ENCODE measurements at regions not wholly inside any gene's neighbourhood (a gene's known extent, or its start where the extent isn't known, plus 50 kb on each side); places are given as distances from the start of the nearest gene placed in this dataset.

DNA sequence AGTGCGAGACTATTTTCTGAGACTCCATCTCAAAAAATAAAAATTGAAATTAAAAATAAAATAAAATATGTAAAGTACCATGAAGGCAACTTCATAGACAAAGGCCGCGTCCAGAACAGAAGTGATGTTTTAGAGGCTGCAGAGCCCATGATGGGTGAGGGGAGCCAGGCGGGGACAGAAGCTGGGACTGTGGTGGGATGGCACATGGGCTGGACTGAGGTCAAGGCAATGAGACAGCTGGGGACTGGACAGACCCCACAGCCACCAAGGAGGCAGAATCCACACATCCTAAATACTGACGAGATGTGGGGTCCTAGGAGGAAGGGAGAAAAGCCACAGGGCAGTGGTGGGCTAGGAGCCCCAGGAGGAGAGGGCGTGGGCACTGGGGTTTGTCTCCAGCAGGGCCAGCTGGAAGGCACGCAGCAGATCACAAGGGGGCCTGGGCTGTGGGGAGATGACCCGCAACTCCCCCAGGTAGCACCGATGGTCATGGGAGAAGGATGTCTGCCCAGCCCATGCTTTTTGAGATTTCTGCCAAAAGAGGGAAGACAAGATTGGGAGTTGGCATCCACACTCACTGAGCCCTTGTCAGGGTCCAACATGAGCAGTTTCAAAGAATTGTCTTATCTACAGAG is 74.3 kb downstream of the KCNF1 start:
- DNase-seq: no peak

DNA sequence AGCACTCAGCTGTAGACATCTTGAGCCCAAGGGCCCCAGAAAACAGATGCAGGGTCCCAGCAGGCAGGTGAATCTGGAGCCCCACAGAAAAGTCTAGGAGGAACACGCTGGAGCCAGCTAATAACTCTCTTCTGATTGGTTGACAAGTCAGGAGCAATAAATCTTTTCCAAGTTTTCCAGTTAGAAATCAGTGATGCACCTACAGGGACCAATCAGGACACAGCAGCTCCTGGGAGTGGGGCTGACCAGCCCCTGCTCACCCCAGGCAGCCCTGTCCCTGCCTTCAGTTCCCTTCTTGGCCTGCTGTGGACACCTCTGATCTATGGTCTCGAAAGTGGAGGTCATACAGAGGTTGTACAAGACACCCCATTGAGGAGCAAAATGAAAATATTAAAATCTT is 75.7 kb downstream of the KCNF1 start:
- DNase-seq: no peak

DNA sequence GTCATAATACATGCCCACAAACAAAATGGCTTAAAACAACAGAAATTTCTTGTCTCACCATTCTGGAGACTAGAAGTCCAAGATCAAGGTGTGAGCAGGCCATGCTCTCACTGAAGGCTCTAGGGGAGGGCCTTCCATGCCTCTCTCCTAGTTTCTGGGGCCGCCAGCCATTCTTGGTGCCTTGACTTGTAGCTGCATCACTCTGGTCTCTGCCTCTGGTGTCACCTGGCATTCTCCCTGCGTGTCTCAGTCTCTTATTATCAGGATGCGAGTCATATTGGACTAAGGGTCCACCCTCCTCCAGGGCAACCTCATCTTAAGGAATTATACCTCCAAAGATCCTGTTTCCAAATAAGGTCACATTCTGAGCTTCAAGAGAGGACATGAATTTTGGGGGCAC is 76.1 kb downstream of the KCNF1 start:
- no peak for DNase-seq

DNA sequence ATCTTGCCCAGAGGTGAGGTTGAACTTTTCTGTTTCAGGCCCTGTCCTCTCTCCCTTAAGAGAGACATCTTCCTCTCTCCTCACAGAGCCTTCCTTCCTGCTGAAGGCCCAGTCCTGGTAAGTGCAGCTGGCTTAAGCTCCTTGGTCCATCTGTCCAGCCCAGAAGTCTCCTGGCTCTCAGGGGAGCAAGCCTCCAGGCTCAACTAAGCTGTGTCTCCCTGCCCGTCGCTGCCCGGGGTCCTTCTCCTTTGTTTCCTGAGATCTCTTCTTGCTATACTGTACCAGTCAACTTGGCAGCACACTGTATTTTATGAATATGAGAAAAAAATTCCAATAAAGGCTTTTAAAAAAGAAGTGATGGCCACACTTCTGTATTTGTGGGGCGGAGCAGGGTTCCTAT is 77.4 kb downstream of the KCNF1 start:
- DNase-seq: no peak

DNA sequence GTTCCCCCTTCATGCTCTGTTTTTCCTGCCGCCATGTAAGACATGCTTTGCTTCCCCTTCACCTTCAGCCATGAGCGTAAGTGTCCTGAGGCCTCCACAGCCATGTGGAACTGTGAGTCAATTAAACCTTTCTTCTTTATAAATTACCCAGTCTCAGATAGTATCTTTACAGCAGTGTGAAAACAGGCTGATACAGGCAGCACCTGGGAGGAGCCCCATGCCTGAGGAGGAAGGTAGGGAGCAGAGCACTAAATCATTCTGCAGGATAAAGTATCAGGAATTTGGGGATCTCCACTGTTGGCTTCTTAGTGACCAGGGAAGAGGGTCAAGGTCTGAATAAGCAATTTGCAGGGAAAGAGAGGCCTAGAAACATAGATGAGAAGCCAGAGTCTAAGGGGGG is 78.0 kb downstream of the KCNF1 start:
- DNase-seq: no peak

DNA sequence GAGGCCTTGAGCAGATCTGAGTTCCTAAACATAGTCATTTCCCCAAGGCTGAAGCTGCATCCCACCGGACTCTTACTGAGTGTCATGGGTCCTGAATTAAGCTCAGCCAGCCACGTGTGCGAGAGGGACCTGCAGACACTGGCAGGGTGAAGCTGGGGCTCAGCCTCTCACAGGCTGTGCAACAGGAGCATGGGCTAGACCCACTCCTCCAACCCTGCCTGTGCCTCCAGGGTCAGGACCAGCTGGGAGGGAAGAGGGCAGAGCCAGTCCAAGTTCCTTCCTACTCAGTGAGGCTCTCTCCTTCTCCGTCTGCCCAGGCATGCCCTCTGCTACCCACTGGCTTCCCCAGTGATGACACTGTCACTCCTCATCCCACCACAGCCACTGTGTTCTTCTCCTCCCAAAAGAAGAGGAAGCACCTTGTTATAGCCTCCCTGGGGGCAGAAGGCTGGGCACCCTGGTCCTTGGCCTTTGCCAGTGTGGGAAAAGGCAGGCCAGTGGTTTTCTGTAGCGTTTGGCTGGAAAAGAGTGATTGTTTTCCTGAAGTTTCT is 78.9 kb downstream of the KCNF1 start:
- DNase-seq: no peak

DNA sequence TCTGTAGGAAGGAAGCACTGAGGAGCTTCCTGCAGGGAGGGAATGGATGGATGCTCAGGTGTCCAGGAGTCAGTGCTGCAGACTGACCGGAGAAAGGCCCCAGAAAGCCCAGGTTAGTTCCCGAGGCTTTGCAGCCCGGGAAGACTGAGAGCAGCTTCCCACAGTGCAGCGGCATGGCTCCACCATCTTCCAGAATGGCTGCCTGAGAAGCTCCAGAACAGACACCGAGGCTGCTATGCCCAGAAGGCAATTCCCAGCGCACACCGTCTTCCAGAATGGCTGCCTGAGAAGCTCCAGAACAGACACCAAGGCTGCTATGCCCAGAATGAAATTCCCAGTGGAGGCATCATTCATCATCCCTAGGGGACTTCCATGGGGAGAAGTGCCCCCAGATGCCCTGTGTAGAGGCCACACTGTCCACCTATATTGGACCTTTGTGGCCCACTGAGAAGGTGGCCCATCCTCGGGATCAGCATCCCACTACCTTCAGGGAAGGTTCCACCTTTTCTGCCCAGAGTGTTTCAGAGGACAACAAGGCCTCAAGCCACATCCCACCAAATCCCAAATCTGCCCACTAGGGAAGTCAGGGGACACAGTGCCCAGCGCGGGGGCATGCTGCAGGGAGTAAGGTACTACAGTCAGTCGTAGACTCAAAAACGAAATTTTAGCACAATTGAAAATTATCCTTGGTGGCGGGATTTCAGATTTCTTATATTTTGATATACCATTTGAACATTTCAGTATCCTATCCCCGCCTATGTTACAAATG is 80.5 kb downstream of the KCNF1 start:
- DNase-seq: no peak

DNA sequence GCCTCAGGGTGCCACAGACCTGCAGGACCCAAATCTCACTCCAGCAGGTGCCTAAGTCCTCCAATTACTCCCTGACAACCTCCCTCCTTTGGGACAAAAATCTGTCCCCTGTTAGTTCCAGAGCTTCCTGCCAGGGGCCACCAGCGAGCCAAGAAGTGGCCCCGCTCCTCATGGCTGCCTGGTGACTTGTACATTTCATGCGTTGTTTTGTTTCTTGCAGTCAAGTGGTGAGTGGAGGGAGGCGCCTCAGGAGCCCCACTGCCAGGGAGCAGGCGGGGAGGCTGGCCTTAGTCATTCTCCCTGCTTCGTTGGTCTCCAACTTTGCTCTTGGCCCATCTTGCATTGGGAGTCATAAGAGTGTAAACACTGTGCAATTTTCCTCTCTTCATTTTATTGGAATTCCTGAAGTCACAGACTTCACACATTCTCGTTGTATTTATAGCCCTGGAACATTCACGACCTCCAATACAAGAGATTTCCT is 81.3 kb downstream of the KCNF1 start:
- DNase-seq: no peak

DNA sequence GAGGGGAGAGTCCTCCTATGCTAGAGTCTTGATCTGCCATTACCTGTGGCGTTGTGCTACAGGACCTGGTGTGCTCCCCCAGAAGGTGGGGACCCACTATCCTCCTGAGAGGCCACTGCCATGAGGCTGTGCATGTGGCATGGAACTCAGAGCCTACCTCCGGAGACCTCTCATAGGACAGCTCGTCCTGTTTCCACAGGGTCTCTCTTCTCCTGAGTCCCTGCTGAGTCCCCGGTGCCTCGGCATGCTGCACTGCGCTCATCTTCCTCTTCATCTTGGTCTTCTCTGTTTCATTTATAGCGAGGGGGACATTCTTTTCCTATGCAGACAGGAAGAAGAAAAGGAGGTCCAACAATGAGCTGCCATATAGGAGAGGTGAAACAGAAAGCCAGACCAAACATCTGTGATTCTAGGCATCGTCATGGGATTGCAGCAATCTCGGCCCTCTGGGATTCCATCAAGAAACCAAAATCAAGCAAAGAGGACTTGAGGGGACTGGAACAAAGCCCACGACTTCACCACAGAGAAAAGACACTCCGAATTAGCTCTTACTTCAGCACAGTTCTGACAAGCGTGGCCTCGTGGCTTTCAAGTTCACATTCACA is 83.7 kb downstream of the KCNF1 start:
- no peak for DNase-seq

DNA sequence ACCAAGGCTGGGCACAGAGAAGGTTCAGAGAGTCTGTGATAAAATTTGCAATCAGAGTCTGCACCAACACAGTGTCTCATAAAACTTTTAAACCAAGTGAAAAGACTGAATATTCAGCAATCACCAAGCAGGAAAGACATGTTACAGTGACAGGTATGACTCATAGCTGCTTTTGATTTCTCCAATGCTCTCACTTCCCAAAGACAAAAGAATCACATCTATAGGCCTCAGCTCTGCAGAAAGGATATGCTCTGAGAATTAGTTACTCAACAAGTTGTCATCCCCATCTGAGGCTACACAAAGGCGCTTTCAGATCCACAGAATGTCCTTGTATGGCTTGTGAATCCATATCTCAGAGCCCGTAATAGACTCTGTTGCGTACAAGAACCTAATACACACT is 92.5 kb downstream of the KCNF1 start:
- no peak for DNase-seq

DNA sequence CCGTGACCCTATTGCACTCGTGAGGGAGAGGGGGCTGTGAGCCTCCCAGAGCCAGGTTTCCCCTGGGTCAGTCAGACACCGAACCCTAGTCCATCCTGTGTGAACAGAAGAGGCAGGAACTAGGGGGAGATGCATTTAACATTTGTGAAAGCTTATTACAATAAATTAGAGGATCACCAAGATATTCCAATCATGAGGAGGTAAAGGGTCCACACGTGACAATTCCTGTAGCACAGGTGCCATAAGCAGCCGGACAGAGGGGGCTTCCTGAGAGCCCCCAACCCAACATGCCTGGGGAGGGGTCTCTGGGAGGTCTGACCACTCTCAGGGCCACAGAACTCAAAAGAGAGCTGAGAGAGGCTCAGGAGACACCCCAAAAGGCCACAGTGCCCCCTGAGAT is 93.3 kb downstream of the KCNF1 start:
- DNase-seq: no peak

DNA sequence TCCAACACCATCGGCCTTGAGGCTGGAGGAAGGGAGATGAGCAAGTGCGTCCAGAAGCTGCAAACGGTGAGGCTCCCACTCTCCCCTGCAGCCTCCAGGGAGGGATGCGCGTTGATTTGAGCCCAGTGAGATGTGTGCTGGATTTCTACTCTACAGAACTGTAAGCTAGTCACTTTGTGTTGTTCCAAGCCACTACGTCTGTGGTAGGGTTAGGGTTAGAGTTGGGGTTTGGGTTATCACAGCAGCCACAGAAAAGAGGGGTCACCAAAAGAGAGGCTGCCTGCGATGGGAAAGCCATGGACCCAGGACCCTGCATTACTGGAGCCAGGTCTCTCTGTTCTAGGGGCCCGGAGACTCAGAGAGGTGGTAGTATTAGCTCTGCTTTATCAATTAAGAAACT is 94.5 kb downstream of the KCNF1 start:
- no peak for DNase-seq

DNA sequence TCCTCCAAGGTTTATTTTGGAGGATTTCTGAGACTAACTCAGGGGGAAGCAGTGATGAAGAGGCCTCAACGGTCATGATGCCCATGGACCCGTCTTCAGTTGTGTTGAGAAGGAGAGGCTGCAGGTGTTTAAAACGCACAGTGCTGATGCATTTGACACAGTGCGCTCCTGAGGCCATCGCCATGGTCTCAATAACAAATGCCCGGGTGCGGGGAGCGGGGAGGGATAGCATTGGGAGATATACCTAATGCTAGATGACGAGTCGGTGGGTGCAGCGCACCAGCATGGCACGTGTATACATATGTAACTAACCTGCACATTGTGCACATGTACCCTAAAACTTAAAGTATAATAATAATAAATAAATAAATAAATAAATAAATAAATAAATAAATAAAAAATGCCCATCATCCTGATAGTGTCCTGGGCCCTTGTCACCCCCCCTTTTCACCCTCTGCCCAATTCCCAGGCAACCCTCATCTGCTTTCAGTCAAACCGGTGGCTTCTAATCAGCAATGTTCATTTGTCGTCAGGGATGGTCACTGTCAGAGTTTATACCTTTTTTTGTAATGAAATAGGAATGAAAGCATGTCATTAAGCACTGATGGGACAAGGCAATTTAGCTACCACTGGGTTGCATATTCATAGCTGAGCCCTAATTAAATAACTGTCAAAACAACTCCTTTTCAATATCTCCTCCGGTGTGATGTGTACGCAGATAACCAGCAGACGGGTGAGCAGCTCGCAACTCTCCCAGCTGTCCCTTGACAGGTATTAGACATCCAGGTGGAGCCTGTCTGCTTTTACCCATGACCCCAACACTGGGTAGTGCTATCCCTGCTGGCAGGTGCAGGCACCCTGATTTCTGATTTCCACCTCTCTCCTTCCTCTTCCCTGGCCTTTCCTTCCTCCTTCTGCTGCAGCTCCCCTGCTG is 95.9 kb downstream of the KCNF1 start:
- DNase-seq: no peak

DNA sequence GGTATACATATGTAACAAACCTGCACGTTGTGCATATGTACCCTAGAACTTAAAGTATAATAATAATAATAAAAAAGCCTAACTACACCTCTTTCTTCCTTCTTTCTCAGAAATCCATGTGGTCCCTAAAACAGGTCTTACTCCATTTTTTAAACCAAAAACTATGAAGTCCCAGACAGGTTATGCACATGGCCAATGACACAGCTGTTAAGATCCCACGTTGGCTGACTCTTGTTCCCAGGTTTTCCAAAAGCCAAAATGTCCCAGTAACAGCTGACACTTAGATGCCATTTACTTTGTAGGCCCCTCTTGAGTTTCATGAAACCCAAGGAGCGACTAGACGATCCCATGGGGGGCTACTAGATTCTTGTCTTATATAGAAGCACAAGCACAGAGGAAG is 97.0 kb downstream of the KCNF1 start:
- no peak for DNase-seq

DNA sequence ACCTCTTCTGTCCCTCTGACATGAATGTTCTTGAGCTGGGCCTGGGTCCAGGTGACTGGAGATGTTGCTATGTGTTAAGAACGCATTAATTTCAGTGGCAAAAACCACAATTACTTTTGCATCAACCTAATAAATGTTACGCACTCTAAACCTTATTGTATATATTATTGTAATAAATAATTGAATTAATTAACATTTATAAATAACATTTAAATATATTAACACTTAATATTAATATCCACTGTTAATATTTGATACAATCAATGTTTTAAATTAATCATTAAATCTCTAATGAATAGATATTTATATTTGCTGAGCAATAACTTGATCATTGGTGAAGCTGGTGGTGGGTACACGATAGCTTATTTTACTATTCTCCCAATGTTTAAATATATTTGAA is 97.4 kb downstream of the KCNF1 start:
- no peak for DNase-seq

DNA sequence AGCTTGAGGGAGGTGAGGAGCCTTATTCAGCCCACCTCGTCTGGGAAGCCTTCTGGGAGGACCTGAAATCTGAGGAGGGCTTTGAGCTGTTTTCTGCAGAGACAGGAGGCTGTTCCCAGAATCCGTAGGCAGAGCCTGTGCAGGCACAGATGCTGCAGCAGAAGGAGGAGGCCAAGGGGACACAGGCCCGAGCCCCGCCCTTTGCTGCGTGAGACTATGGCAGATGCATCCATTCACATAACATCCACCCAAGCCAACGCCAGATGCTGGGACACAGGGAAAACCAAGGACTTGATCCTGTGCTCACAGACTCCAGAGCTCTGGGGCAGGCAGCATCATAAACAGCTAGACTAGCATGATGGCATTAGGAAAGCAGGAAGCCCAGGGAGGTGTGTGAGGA is 98.2 kb downstream of the KCNF1 start:
- DNase-seq: no peak

DNA sequence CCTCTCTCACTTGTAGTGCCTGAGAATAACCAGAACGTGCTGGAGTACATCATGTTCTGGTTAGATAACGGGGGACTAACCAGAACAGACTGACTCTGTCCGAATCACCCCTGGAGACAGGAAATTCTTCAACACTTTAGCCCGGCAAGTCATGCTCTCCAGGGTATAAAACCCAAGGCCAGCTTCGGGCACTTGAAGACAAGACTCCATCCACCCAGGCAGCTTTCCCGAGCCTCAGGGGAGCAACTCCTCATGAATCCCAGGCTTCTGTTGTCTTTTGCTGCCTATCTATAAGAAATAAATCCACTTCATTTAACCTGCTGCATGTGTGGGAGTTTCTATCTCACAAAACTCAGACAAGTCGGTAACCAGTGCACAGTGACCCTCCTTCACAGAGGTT is 99.6 kb downstream of the KCNF1 start:
- no peak for DNase-seq

DNA sequence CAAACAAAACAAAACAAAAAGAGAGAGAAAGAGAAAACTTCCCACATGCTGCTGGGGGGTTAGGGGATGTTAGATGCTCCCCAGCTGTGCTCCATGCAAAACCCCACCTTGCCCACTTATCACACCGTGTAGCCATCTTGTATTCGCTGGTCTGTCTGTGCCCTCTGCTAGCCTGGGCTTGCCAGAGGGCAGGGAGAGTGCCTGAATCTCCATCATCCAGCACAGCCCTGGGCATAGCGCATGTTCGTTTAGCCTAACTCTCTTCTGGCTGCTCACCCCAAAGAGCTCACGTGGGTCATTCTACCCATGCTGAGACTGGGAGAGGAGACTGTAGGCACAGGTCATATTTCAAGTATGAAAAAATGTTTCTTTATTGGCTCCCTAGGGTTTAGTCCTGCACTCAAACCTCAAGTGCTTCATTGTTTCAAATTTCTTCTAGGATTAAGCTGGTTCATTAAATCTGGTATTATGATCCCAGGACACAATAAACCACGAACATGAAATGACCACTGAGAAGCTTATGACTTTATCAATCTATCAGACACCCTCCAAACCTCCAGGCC is 100.5 kb downstream of the KCNF1 start:
- DNase-seq: no peak

DNA sequence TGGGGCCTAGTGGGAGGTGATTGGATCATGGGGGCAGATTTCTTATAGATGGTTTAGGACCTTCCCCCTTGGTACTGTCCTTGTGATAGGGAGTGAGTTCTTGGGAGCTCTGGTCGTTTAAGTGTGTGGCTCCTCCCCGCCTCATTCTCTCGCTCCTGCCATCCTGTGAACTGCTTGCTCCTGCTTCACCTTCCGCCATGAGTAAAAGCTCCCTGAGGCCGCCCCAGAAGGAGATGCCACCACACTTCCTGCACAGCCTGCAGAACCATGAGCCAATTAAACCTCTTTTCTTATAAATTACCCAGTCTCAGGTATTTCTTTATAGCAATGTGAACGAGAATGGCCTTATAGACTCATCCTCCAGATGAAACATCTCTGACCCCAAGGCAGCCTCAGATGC is 101.5 kb downstream of the KCNF1 start:
- DNase-seq: no peak

DNA sequence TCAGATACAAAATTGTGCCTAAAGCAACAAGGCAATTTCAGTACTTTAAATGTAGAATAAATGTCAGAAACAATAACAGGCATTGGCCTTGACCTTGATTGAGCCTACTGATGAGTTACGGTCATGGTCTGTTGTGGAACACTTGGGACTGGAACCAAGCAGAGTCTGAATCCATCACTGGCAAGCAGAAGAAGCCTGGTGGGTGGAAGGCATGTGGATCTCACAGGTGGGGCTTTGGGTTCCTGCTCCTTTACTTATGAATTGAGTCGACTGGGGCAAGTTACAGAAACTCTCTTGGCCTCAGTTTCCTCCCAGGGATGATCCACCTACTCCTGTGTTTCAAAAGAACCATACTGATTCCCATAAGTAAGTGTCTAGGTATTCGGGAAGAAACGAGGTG is 102.3 kb downstream of the KCNF1 start:
- no peak for DNase-seq

DNA sequence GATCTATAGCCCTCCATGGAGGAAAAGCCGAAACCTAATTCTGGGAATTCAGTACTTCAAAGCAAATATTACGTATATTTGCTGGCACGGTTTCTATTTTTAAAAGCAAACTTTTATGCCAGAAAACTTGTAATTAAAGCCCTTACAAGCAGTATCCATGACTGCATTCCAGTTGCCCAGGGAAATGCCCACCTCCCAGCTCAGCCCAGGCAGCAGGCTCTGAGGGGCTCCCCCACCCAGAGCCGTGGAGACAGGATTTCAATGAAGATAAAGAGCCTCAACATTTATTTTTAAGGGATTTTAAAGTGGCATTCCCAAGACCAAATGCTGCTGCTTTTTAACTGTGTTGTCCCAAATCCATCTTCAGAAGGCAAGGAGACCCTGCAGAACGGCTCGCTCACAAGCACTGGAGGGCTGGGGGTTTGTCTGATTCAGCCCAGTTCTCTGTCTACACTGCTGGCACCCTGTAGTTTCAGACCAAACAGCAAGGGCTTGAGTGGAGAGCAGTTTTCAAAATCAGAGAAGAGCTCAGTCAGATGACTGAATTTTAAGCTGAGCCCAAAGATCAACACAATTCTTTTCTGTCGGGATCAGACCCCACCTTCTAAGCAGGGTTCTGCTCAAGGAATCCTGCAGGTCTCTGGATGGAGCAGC is 105.1 kb downstream of the KCNF1 start:
- no peak for DNase-seq

DNA sequence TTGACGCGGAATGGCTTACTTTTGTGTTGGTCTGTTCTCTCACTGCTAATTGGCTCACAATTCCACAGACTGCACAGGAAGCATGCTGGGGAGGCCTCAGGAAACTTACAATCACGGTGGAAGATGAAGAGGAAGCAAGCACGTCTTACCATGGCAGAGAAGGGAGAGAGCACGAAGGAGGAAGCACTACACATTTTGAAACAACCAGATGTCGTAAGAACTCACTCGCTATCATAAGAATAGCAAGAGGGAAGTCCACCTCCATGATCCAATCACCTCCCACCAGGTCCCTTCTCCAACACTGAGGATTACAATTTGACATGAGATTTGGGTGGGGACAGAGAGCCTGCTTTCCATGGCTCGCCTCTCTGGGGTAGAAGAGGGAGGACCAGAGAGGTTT is 106.2 kb downstream of the KCNF1 start:
- no peak for DNase-seq

Measured in NCI-H345 (cell line).